ENCODE measurements at regions not wholly inside any gene's neighbourhood (a gene's known extent, or its start where the extent isn't known, plus 50 kb on each side); places are given as distances from the start of the nearest gene placed in this dataset.

- Mint-ChIP-seq H3K9me3 (ENCODE audit: low read depth, unreplicated experiment) (peaks cover 2% of the 10 kb centered on the region), H3K27ac (ENCODE audit: unreplicated experiment) (no peak overlapping the region), H3K27me3 (ENCODE audit: unreplicated experiment) (peaks cover 27% of the 10 kb centered on the region), H3K36me3 (ENCODE audit: insufficient read depth, unreplicated experiment) (no peaks in the 10 kb centered on the region), H3K4me3 (ENCODE audit: low read depth, unreplicated experiment) (no peak overlapping the region), H3K4me1 (ENCODE audit: low read depth, unreplicated experiment) (no peaks in the 10 kb centered on the region)
- no peak for TF ChIP-seq CTCF (IDR thresholded peaks at IDR 0.05; ENCODE audit: unreplicated experiment)
- CTCF ChIA-PET, result no interaction called here
- DNase-seq, result no peak
- intact Hi-C loops (cut with micrococcal nuclease; ENCODE audit: unreplicated experiment), result no loop called here
- BruUV-seq (replicated peaks), result no TSS peak
Observed at GRCh38 chr1:55986003-55986402, 593.4 kb downstream of the PLPP3 start.

- no TSS peak for BruUV-seq (replicated peaks)
- no peak for TF ChIP-seq CTCF (IDR thresholded peaks at IDR 0.05; ENCODE audit: unreplicated experiment)
- no peak for DNase-seq
- peaks cover 4% of the 10 kb centered on the region for H3K9me3 Mint-ChIP-seq (ENCODE audit: low read depth, unreplicated experiment)
- H3K36me3 Mint-ChIP-seq (ENCODE audit: insufficient read depth, unreplicated experiment), result no peaks in the 10 kb centered on the region
- H3K4me3 Mint-ChIP-seq (ENCODE audit: low read depth, unreplicated experiment), result no peak overlapping the region
- intact Hi-C loops (cut with micrococcal nuclease; ENCODE audit: unreplicated experiment), result no loop called here
- peaks cover 26% of the 10 kb centered on the region for H3K27me3 Mint-ChIP-seq (ENCODE audit: unreplicated experiment)
- no peak overlapping the region for H3K27ac Mint-ChIP-seq (ENCODE audit: unreplicated experiment)
- H3K4me1 Mint-ChIP-seq (ENCODE audit: low read depth, unreplicated experiment), result no peaks in the 10 kb centered on the region
- CTCF ChIA-PET, result no interaction called here
Observed at GRCh38 chr1:55981010-55981650, 598.2 kb downstream of the PLPP3 start.

GRCh38 chr1:55980582-55980981 is 598.8 kb downstream of the PLPP3 start:
- no peak for DNase-seq
- no peak overlapping the region for H3K27ac Mint-ChIP-seq (ENCODE audit: unreplicated experiment)
- intact Hi-C loops (cut with micrococcal nuclease; ENCODE audit: unreplicated experiment), result no loop called here
- CTCF ChIA-PET, result no interaction called here
- BruUV-seq (replicated peaks), result no TSS peak
- H3K4me3 Mint-ChIP-seq (ENCODE audit: low read depth, unreplicated experiment), result no peak overlapping the region
- H3K4me1 Mint-ChIP-seq (ENCODE audit: low read depth, unreplicated experiment), result no peaks in the 10 kb centered on the region
- H3K36me3 Mint-ChIP-seq (ENCODE audit: insufficient read depth, unreplicated experiment), result no peaks in the 10 kb centered on the region
- no peak for TF ChIP-seq CTCF (IDR thresholded peaks at IDR 0.05; ENCODE audit: unreplicated experiment)
- peaks cover 4% of the 10 kb centered on the region for H3K9me3 Mint-ChIP-seq (ENCODE audit: low read depth, unreplicated experiment)
- H3K27me3 Mint-ChIP-seq (ENCODE audit: unreplicated experiment), result peaks cover 21% of the 10 kb centered on the region

GRCh38 chr1:55974714-55975441 is 604.5 kb downstream of the PLPP3 start:
- Mint-ChIP-seq H3K4me1 (ENCODE audit: low read depth, unreplicated experiment) (no peaks in the 10 kb centered on the region), H3K27me3 (ENCODE audit: unreplicated experiment) (no peaks in the 10 kb centered on the region), H3K36me3 (ENCODE audit: insufficient read depth, unreplicated experiment) (no peaks in the 10 kb centered on the region), H3K4me3 (ENCODE audit: low read depth, unreplicated experiment) (no peak overlapping the region), H3K27ac (ENCODE audit: unreplicated experiment) (no peak overlapping the region), H3K9me3 (ENCODE audit: low read depth, unreplicated experiment) (peaks cover 5% of the 10 kb centered on the region)
- TF ChIP-seq CTCF (IDR thresholded peaks at IDR 0.05; ENCODE audit: unreplicated experiment), result no peak
- no peak for DNase-seq
- CTCF ChIA-PET, result no interaction called here
- intact Hi-C loops (cut with micrococcal nuclease; ENCODE audit: unreplicated experiment), result no loop called here
- BruUV-seq (replicated peaks), result no TSS peak

Measured in Calu3 (cell line).